Effector memory CD4-positive, alpha-beta T cell (primary cell): ENCODE measurements at regions not wholly inside any gene's neighbourhood (a gene's known extent, or its start where the extent isn't known, plus 50 kb on each side); places are given as distances from the start of the nearest gene placed in this dataset.

Experiments
- DNase-seq, 3 donors: peaks; one replicate each; pipeline ENCODE4 v3.0.0-alpha.2; 2020
- H3K27ac ChIP-seq: 2 replicates; pipeline ENCODE4 v1.7.0; 2013; ENCODE audit warnings: mild to moderate bottlenecking, low read length, moderate library complexity; ENCODE audit not compliant: insufficient read depth, poor library complexity, severe bottlenecking
- H3K27me3 ChIP-seq: replicated peaks from 2 replicates; pipeline ENCODE4 v1.7.0; 2013; ENCODE audit warnings: mild to moderate bottlenecking, low read length; ENCODE audit not compliant: insufficient read depth, control insufficient read depth, poor library complexity, severe bottlenecking
- H3K36me3 ChIP-seq: 2 replicates; pipeline ENCODE4 v1.7.0; 2013; ENCODE audit warnings: mild to moderate bottlenecking, low read length, moderate library complexity; ENCODE audit not compliant: control insufficient read depth, insufficient read depth
- H3K4me1 ChIP-seq: 2 replicates; pipeline ENCODE4 v1.7.0; 2013; ENCODE audit warnings: low read length, mild to moderate bottlenecking; ENCODE audit not compliant: control insufficient read depth, insufficient read depth, poor library complexity, severe bottlenecking
- H3K4me3 ChIP-seq: 2 replicates; pipeline ENCODE4 v1.7.0; 2013; ENCODE audit warnings: low read length, low read depth, mild to moderate bottlenecking; ENCODE audit not compliant: insufficient read depth, poor library complexity, severe bottlenecking
- H3K9me3 ChIP-seq: 2 replicates; pipeline ENCODE4 v1.7.0; 2013; ENCODE audit warnings: mild to moderate bottlenecking, low read length, moderate library complexity; ENCODE audit not compliant: control insufficient read depth

GRCh38 chr17:34502426-34502825 lies 77.0 kb upstream of the TMEM132E start:
- Histone ChIP-seq H3K4me3 (no peak overlapping the region), H3K27me3 (peaks cover 6% of the 10 kb centered on the region), H3K4me1 (no peaks in the 10 kb centered on the region), H3K36me3 (no peaks in the 10 kb centered on the region), H3K27ac (no peak overlapping the region), H3K9me3 (no peaks in the 10 kb centered on the region)
- DNase-seq = no peak

GRCh38 chr17:34499576-34499975 lies 79.8 kb upstream of the TMEM132E start:
- H3K9me3 ChIP-seq = no peaks in the 10 kb centered on the region
- H3K36me3 ChIP-seq = no peaks in the 10 kb centered on the region
- H3K4me3 ChIP-seq = no peak overlapping the region
- no peaks in the 10 kb centered on the region for H3K4me1 ChIP-seq
- no peak for DNase-seq
- peaks cover 4% of the 10 kb centered on the region for H3K27me3 ChIP-seq
- H3K27ac ChIP-seq = no peak overlapping the region

GRCh38 chr17:34493917-34494316 lies 85.5 kb upstream of the TMEM132E start:
- Histone ChIP-seq H3K27ac (no peak overlapping the region), H3K4me1 (no peaks in the 10 kb centered on the region), H3K4me3 (no peak overlapping the region), H3K36me3 (no peaks in the 10 kb centered on the region), H3K27me3 (no peaks in the 10 kb centered on the region), H3K9me3 (no peaks in the 10 kb centered on the region)
- no peak for DNase-seq

GRCh38 chr17:34487626-34488025 lies 91.8 kb upstream of the TMEM132E start:
- H3K9me3 ChIP-seq = no peaks in the 10 kb centered on the region
- H3K27ac ChIP-seq = no peak overlapping the region
- no peaks in the 10 kb centered on the region for H3K4me1 ChIP-seq
- H3K4me3 ChIP-seq = no peak overlapping the region
- peaks cover 3% of the 10 kb centered on the region for H3K27me3 ChIP-seq
- no peak for DNase-seq
- H3K36me3 ChIP-seq = no peaks in the 10 kb centered on the region

- H3K27ac ChIP-seq = no peak overlapping the region
- no peak for DNase-seq
- no peaks in the 10 kb centered on the region for H3K9me3 ChIP-seq
- H3K4me3 ChIP-seq = no peak overlapping the region
- no peaks in the 10 kb centered on the region for H3K36me3 ChIP-seq
- H3K27me3 ChIP-seq = peaks cover 3% of the 10 kb centered on the region
- H3K4me1 ChIP-seq = no peaks in the 10 kb centered on the region
These were observed 92.6 kb upstream of the TMEM132E start for GRCh38 chr17:34486761-34487160.

GRCh38 chr17:34485999-34486398 lies 93.4 kb upstream of the TMEM132E start:
- Histone ChIP-seq H3K4me3 (no peak overlapping the region), H3K27me3 (peaks cover 3% of the 10 kb centered on the region), H3K27ac (no peak overlapping the region), H3K4me1 (no peaks in the 10 kb centered on the region), H3K9me3 (no peaks in the 10 kb centered on the region), H3K36me3 (no peaks in the 10 kb centered on the region)
- no peak for DNase-seq

- Histone ChIP-seq H3K27me3 (peaks cover 3% of the 10 kb centered on the region), H3K9me3 (no peaks in the 10 kb centered on the region), H3K4me3 (no peak overlapping the region), H3K36me3 (no peaks in the 10 kb centered on the region), H3K27ac (no peak overlapping the region), H3K4me1 (no peaks in the 10 kb centered on the region)
- DNase-seq = no peak
These were observed 95.1 kb upstream of the TMEM132E start for GRCh38 chr17:34484193-34484733.

- Histone ChIP-seq H3K27ac (no peak overlapping the region), H3K4me3 (no peak overlapping the region), H3K4me1 (no peaks in the 10 kb centered on the region), H3K27me3 (peaks cover 3% of the 10 kb centered on the region), H3K9me3 (no peaks in the 10 kb centered on the region), H3K36me3 (no peaks in the 10 kb centered on the region)
- DNase-seq = no peak
These were observed 96.7 kb upstream of the TMEM132E start for GRCh38 chr17:34482730-34483129.

- no peak overlapping the region for H3K4me3 ChIP-seq
- no peaks in the 10 kb centered on the region for H3K4me1 ChIP-seq
- DNase-seq = no peak
- peaks cover 3% of the 10 kb centered on the region for H3K27me3 ChIP-seq
- no peak overlapping the region for H3K27ac ChIP-seq
- H3K9me3 ChIP-seq = no peaks in the 10 kb centered on the region
- H3K36me3 ChIP-seq = no peaks in the 10 kb centered on the region
These were observed 97.6 kb upstream of the TMEM132E start for GRCh38 chr17:34481779-34482178.

GRCh38 chr17:34479371-34479770 lies 100.0 kb upstream of the TMEM132E start:
- Histone ChIP-seq H3K27ac (no peak overlapping the region), H3K4me3 (no peak overlapping the region), H3K4me1 (no peaks in the 10 kb centered on the region), H3K36me3 (no peaks in the 10 kb centered on the region), H3K9me3 (no peaks in the 10 kb centered on the region), H3K27me3 (peaks cover 3% of the 10 kb centered on the region)
- DNase-seq = no peak
